K562 (cell line): ENCODE measurements at regions not wholly inside any gene's neighbourhood (a gene's known extent, or its start where the extent isn't known, plus 50 kb on each side); places are given as distances from the start of the nearest gene placed in this dataset.

Source experiments
- CBFB ChIP-seq: sonication (generic); formaldehyde crosslinking; IDR thresholded peaks from 2 replicates; pipeline ENCODE4 v1.4.0; 2020; ENCODE audit warnings: mild to moderate bottlenecking, missing genetic modification reagents
- CGGBP1 ChIP-seq: fragments of 250-450 bp; sonication (Bioruptor Pico); IDR thresholded peaks from 2 replicates; pipeline ENCODE4 v1.9.0; 2021; ENCODE audit warnings: mild to moderate bottlenecking
- COPS2 ChIP-seq: fragments of 450-650 bp; conservative IDR thresholded peaks from 2 replicates; pipeline ENCODE4 v1.6.1; 2016; ENCODE audit warnings: mild to moderate bottlenecking, moderate library complexity
- ETV6 ChIP-seq, 3 experiments: fragments of 150-350 bp in 1 of 3; sonication (generic) in 1 of 3; formaldehyde crosslinking in 1 of 3; IDR thresholded peaks; 2 replicates each; pipeline versions ENCODE4 v1.6.1 to v1.8.0; 2014 to 2022; ENCODE audit warnings: borderline replicate concordance in 2 of 3, low read depth in 2 of 3, antibody characterized with exemption in 1 of 3, low read length in 1 of 3, mild to moderate bottlenecking in 1 of 3, missing genetic modification reagents in 1 of 3
- RBM15 ChIP-seq: fragments of 200-400 bp; formaldehyde crosslinking; IDR thresholded peaks from 2 replicates; pipeline ENCODE4 v1.6.1; 2018; ENCODE audit warnings: mild to moderate bottlenecking, low read length, moderate library complexity; ENCODE audit not compliant: insufficient read depth
- RFX7 ChIP-seq: fragments of 250-450 bp; sonication (Bioruptor Pico); IDR thresholded peaks from 2 replicates; pipeline ENCODE4 v1.5.1; 2021; ENCODE audit warnings: mild to moderate bottlenecking
- SREBF2 ChIP-seq: sonication (generic); formaldehyde crosslinking; IDR thresholded peaks from 2 replicates; pipeline ENCODE4 v1.4.0; 2020; ENCODE audit warnings: mild to moderate bottlenecking, missing genetic modification reagents
- STAG1 ChIP-seq: sonication (generic); formaldehyde crosslinking; IDR thresholded peaks from 2 replicates; pipeline ENCODE4 v1.5.0; 2020; ENCODE audit warnings: missing genetic modification reagents, borderline replicate concordance
- TCFL5 ChIP-seq: fragments of 250-450 bp; sonication (Bioruptor Pico); conservative IDR thresholded peaks from 2 replicates; pipeline ENCODE4 v1.6.1; 2021; ENCODE audit warnings: mild to moderate bottlenecking, moderate library complexity, matching md5 sums
- TRIM28 ChIP-seq: fragments of 450-650 bp; IDR thresholded peaks from 2 replicates; pipeline ENCODE4 v1.6.1; 2017
- ZNF583 ChIP-seq: fragments of 250-450 bp; sonication (Bioruptor Pico); IDR thresholded peaks from 2 replicates; pipeline ENCODE4 v1.4.0; 2020
- TF ChIP-seq, protein P1 (sequence below): IDR thresholded peaks from 2 replicates; pipeline ENCODE4 v1.6.1; 2012; ENCODE audit warnings: low read depth, low read length, improper control_type of control experiment, borderline replicate concordance
- TF ChIP-seq, protein P2 (sequence below): fragments of 450-650 bp; IDR thresholded peaks from 2 replicates; pipeline ENCODE4 v1.6.1; 2018; ENCODE audit not compliant: partially characterized antibody

DNA sequence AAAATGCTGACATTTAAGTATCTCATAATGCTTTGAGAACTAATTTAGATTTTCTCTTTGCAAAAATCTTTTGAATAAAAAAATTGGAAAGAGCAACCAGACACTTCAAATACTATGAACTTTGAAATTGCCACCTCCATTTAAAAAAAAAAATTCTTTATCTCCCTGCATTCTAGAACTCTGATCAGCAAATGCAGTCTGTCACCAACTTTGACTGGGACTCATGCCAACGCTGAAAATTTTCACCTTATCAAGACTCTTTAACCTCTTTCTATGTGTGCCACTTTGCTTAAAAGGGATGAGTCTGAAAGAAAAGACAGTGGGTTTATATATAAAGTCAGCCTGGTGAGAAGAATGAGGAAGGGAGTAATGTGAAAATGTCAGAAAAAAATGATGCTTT lies 191.2 kb upstream of the ARPP21 start (continued):
- TF ChIP-seq ZNF583 (CRISPR knock-in tag): no peak
- no peak for TF ChIP-seq COPS2
- TF ChIP-seq RBM15: no peak
- TF ChIP-seq, protein P1, sequence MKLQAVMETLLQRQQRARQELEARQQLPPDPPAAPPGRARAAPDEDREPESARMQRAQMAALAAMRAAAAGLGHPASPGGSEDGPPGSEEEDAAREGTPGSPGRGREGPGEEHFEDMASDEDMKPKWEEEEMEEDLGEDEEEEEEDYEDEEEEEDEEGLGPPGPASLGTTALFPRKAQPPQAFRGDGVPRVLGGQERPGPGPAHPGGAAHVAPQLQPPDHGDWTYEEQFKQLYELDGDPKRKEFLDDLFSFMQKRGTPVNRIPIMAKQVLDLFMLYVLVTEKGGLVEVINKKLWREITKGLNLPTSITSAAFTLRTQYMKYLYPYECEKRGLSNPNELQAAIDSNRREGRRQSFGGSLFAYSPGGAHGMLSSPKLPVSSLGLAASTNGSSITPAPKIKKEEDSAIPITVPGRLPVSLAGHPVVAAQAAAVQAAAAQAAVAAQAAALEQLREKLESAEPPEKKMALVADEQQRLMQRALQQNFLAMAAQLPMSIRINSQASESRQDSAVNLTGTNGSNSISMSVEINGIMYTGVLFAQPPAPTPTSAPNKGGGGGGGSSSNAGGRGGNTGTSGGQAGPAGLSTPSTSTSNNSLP: no peak
- no peak for TF ChIP-seq CBFB
- no peak for TF ChIP-seq STAG1
- TF ChIP-seq RFX7 (CRISPR knock-in tag): no peak
- TF ChIP-seq TCFL5 (CRISPR knock-in tag): no peak
- no peak for TF ChIP-seq SREBF2 (CRISPR knock-in tag)
- TF ChIP-seq ETV6 (IDR thresholded peaks at IDR 0.05; ENCODE audit: borderline replicate concordance in 1 of 2, low read depth in 2 of 2, low read length in 1 of 2): no peak
- no peak for TF ChIP-seq ETV6 (CRISPR knock-in tag; IDR thresholded peaks at IDR 0.05; ENCODE audit: borderline replicate concordance)
- TF ChIP-seq CGGBP1 (CRISPR knock-in tag): no peak
- no peak for TF ChIP-seq TRIM28
- TF ChIP-seq, protein P2, sequence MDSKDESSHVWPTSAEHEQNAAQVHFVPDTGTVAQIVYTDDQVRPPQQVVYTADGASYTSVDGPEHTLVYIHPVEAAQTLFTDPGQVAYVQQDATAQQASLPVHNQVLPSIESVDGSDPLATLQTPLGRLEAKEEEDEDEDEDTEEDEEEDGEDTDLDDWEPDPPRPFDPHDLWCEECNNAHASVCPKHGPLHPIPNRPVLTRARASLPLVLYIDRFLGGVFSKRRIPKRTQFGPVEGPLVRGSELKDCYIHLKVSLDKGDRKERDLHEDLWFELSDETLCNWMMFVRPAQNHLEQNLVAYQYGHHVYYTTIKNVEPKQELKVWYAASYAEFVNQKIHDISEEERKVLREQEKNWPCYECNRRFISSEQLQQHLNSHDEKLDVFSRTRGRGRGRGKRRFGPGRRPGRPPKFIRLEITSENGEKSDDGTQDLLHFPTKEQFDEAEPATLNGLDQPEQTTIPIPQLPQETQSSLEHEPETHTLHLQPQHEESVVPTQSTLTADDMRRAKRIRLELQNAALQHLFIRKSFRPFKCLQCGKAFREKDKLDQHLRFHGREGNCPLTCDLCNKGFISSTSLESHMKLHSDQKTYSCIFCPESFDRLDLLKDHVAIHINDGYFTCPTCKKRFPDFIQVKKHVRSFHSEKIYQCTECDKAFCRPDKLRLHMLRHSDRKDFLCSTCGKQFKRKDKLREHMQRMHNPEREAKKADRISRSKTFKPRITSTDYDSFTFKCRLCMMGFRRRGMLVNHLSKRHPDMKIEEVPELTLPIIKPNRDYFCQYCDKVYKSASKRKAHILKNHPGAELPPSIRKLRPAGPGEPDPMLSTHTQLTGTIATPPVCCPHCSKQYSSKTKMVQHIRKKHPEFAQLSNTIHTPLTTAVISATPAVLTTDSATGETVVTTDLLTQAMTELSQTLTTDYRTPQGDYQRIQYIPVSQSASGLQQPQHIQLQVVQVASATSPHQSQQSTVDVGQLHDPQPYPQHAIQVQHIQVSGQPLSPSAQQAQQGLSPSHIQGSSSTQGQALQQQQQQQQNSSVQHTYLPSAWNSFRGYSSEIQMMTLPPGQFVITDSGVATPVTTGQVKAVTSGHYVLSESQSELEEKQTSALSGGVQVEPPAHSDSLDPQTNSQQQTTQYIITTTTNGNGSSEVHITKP: no peak
